CD14-positive monocyte (primary cell): ENCODE measurements at regions not wholly inside any gene's neighbourhood (a gene's known extent, or its start where the extent isn't known, plus 50 kb on each side); places are given as distances from the start of the nearest gene placed in this dataset.

Source experiments
- DNase-seq, 3 donors: peaks; one replicate each; pipeline ENCODE4 v3.0.0-alpha.2; 2011 to 2022
- H2AFZ ChIP-seq: 2 replicates; pipeline ENCODE4 v1.6.0; 2012; ENCODE audit warnings: mild to moderate bottlenecking, low read depth, low read length, inconsistent platforms; ENCODE audit not compliant: insufficient read depth, poor library complexity, severe bottlenecking
- H3K27ac ChIP-seq, 2 donors: 1 replicate in 1 of 2; 2 replicates in 1 of 2; pipeline ENCODE4 v1.5.1; 2012 to 2013; ENCODE audit warnings: low read length in 2 of 2, control low read depth in 1 of 2, inconsistent platforms in 1 of 2, low read depth in 1 of 2, mild to moderate bottlenecking in 1 of 2
- H3K27me3 ChIP-seq, 2 donors: one replicate each; pipeline versions ENCODE4 v1.6.0 to v1.6.1; 2011 to 2013; ENCODE audit warnings: low read length in 2 of 2; ENCODE audit not compliant: control insufficient read depth in 2 of 2, insufficient read depth in 2 of 2
- H3K36me3 ChIP-seq, 2 donors: replicated peaks in 1 of 2; 1 replicate in 1 of 2; 2 replicates in 1 of 2; pipeline versions ENCODE4 v1.5.1 to v1.6.1; 2012 to 2013; ENCODE audit warnings: low read length in 2 of 2, control low read depth in 1 of 2, inconsistent platforms in 1 of 2, mild to moderate bottlenecking in 1 of 2; ENCODE audit not compliant: insufficient read depth in 2 of 2, control insufficient read depth in 1 of 2
- H3K4me1 ChIP-seq, 2 donors: 1 replicate in 1 of 2; 2 replicates in 1 of 2; pipeline versions ENCODE4 v1.5.1 to v1.6.1; 2012 to 2013; ENCODE audit warnings: low read length in 2 of 2, control low read depth in 1 of 2, inconsistent platforms in 1 of 2, mild to moderate bottlenecking in 1 of 2, moderate library complexity in 1 of 2; ENCODE audit not compliant: insufficient read depth in 2 of 2, control insufficient read depth in 1 of 2
- H3K4me2 ChIP-seq: replicated peaks from 2 replicates; pipeline ENCODE3; 2012; ENCODE audit warnings: low read length, moderate library complexity, mild to moderate bottlenecking; ENCODE audit not compliant: poor library complexity, severe bottlenecking; ENCODE audit errors: extremely low read depth
- H3K4me3 ChIP-seq, 3 experiments: fragments of 200-600 bp in 1 of 3; sonication (generic) in 1 of 3; replicated peaks in 1 of 3; 1 replicate in 2 of 3; 2 replicates in 1 of 3; pipeline ENCODE4 v1.5.1; 2011 to 2013; ENCODE audit warnings: low read length in 3 of 3, mild to moderate bottlenecking in 3 of 3, control low read depth in 2 of 3, low read depth in 2 of 3, inconsistent platforms in 1 of 3, moderate library complexity in 1 of 3
- H3K79me2 ChIP-seq: 2 replicates; pipeline ENCODE4 v1.6.0; 2012; ENCODE audit warnings: mild to moderate bottlenecking, control low read depth, inconsistent platforms, low read length, moderate library complexity; ENCODE audit not compliant: insufficient read depth
- H3K9ac ChIP-seq: 2 replicates; pipeline ENCODE4 v1.6.0; 2017; ENCODE audit warnings: low read length, mild to moderate bottlenecking; ENCODE audit not compliant: insufficient read depth, poor library complexity, severe bottlenecking
- H3K9me3 ChIP-seq, 2 donors: replicated peaks in 1 of 2; 1 replicate in 1 of 2; 2 replicates in 1 of 2; pipeline versions ENCODE4 v1.5.1 to v1.6.1; 2012 to 2013; ENCODE audit warnings: low read length in 2 of 2, control low read depth in 1 of 2; ENCODE audit not compliant: control insufficient read depth in 1 of 2, insufficient read depth in 1 of 2
- H4K20me1 ChIP-seq: 2 replicates; pipeline ENCODE4 v1.6.0; 2012; ENCODE audit warnings: mild to moderate bottlenecking, low read length, control low read depth, moderate library complexity; ENCODE audit not compliant: insufficient read depth
- H3K27ac Mint-ChIP-seq, 7 donors: one replicate each; pipeline ENCODE4 v1.8.0; 2020; ENCODE audit warnings: mild to moderate bottlenecking in 7 of 7, mixed read lengths in 7 of 7, moderate library complexity in 6 of 7, inconsistent platforms in 2 of 7
- H3K27me3 Mint-ChIP-seq, 3 donors: one replicate each; pipeline ENCODE4 v1.8.0; 2021 to 2022; ENCODE audit warnings: low read depth in 3 of 3, mild to moderate bottlenecking in 3 of 3, mixed read lengths in 3 of 3, moderate library complexity in 3 of 3, inconsistent platforms in 1 of 3
- H3K36me3 Mint-ChIP-seq, 2 donors: one replicate each; pipeline ENCODE4 v1.8.0; 2020; ENCODE audit warnings: mixed read lengths in 2 of 2, inconsistent platforms in 1 of 2, mild to moderate bottlenecking in 1 of 2
- H3K4me1 Mint-ChIP-seq: one replicate; pipeline ENCODE4 v1.8.0; 2020; ENCODE audit warnings: mild to moderate bottlenecking, mixed read lengths
- H3K4me3 Mint-ChIP-seq, 2 donors: one replicate each; pipeline ENCODE4 v1.8.0; 2020; ENCODE audit warnings: mild to moderate bottlenecking in 2 of 2, mixed read lengths in 2 of 2, moderate library complexity in 1 of 2
- H3K9me3 Mint-ChIP-seq, 7 donors: one replicate each; pipeline ENCODE4 v1.8.0; 2020 to 2022; ENCODE audit warnings: mixed read lengths in 7 of 7, mild to moderate bottlenecking in 6 of 7, moderate library complexity in 6 of 7, inconsistent platforms in 2 of 7
- WGBS: methylation state at CpG from one replicate; pipeline ENCODE4 v1.1.5; 2013; ENCODE audit warnings: missing lambda C conversion rate; ENCODE audit not compliant: insufficient coverage; 5-methylcytosine and 5-hydroxymethylcytosine counted together
- intact Hi-C, 2 donors: fragments of 100-400 bp; cut with micrococcal nuclease; formaldehyde crosslinking; loops; one replicate each; pipeline versions ENCODE4 v1.15.0 to v1.15.1; 2023
- TF ChIP-seq, protein P1 (sequence below): fragments of 200-600 bp; IDR thresholded peaks from one replicate; pipeline ENCODE4 v1.8.0; 2022; ENCODE audit warnings: antibody characterized with exemption, mild to moderate bottlenecking

DNA sequence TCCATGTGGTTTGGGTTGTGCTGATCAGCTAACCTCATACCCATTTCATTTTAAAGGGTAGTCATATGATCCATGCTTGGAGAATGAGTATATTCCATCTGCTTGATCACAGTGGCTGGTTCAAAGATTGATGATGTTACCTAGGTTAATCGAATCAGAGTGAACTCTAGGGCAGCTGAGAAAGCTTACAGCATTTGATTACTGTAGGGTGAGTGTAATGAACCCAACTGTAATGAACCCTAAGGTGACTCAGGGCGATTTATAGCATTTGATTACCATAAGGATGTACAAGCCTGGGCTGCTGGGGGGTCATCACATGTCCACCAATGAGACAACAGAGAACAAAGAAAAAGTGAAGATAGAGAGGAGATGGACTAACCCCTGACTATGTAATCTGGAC lies 523.1 kb downstream of the ADRA2A start:
- Histone ChIP-seq H3K9me3 (no peaks in the 10 kb centered on the region), H3K4me1 (no peaks in the 10 kb centered on the region), H3K79me2 (no peaks in the 10 kb centered on the region), H3K4me3 (no peak overlapping the region), H3K27ac (no peak overlapping the region), H3K9ac (no peak overlapping the region), H3K4me2 (no peak overlapping the region), H2AFZ (no peak overlapping the region), H3K27me3 (no peaks in the 10 kb centered on the region), H4K20me1 (no peaks in the 10 kb centered on the region), H3K36me3 (no peaks in the 10 kb centered on the region)
- intact Hi-C loops = loop anchor here (10.0 kb wide), 1 partner anchor 985 kb away; no protein-coding TSS in a partner anchor
- TF ChIP-seq, protein P1, sequence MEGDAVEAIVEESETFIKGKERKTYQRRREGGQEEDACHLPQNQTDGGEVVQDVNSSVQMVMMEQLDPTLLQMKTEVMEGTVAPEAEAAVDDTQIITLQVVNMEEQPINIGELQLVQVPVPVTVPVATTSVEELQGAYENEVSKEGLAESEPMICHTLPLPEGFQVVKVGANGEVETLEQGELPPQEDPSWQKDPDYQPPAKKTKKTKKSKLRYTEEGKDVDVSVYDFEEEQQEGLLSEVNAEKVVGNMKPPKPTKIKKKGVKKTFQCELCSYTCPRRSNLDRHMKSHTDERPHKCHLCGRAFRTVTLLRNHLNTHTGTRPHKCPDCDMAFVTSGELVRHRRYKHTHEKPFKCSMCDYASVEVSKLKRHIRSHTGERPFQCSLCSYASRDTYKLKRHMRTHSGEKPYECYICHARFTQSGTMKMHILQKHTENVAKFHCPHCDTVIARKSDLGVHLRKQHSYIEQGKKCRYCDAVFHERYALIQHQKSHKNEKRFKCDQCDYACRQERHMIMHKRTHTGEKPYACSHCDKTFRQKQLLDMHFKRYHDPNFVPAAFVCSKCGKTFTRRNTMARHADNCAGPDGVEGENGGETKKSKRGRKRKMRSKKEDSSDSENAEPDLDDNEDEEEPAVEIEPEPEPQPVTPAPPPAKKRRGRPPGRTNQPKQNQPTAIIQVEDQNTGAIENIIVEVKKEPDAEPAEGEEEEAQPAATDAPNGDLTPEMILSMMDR = no peak
- no peaks in the 10 kb centered on the region for H3K9me3 Mint-ChIP-seq
- no peaks in the 10 kb centered on the region for H3K4me1 Mint-ChIP-seq
- H3K36me3 Mint-ChIP-seq = no peaks in the 10 kb centered on the region
- no peak overlapping the region for H3K27ac Mint-ChIP-seq
- 50% methylated on average over 2 of the region's 2 CpGs for WGBS
- H3K27me3 Mint-ChIP-seq = peaks cover 0 to 4% (median 2%) of the 10 kb centered on the region in 3 donors
- DNase-seq = no peak
- H3K4me3 Mint-ChIP-seq = no peak overlapping the region

DNA sequence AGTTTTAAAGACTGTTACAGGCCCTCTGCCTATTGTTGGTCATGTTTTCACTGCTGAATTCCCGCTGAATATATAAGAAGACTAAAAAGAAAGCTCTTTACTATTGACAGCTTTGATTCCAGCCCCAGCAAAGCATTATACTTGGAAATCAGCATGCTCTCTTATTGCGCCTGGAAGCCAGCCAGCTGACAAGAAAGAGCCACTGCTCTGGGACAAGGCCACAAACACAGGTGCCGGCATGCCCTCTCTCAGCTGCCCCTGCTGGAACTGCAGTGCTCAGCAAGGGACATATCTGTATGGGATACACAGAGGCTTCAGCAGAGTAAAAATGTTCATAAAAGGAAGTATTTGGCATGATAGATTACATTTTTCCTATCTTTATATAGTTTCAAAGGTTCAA lies 523.9 kb downstream of the ADRA2A start:
- no peak overlapping the region for H3K27ac ChIP-seq
- H2AFZ ChIP-seq = no peak overlapping the region
- no peak overlapping the region for H3K4me2 ChIP-seq
- no peak overlapping the region for H3K4me3 Mint-ChIP-seq
- H4K20me1 ChIP-seq = no peaks in the 10 kb centered on the region
- no peak overlapping the region for H3K27ac Mint-ChIP-seq
- H3K4me1 ChIP-seq = no peaks in the 10 kb centered on the region
- H3K79me2 ChIP-seq = no peaks in the 10 kb centered on the region
- H3K4me3 ChIP-seq = no peak overlapping the region
- H3K27me3 Mint-ChIP-seq = peaks cover 0 to 4% (median 2%) of the 10 kb centered on the region in 3 donors
- no peak overlapping the region for H3K9ac ChIP-seq
- H3K27me3 ChIP-seq = no peaks in the 10 kb centered on the region
- TF ChIP-seq, protein P1 = no peak
- 90% methylated on average over 3 of the region's 3 CpGs for WGBS
- H3K9me3 Mint-ChIP-seq = no peaks in the 10 kb centered on the region
- no peaks in the 10 kb centered on the region for H3K36me3 ChIP-seq
- no peaks in the 10 kb centered on the region for H3K36me3 Mint-ChIP-seq
- intact Hi-C loops = no loop called here
- H3K4me1 Mint-ChIP-seq = no peaks in the 10 kb centered on the region
- no peak for DNase-seq
- no peaks in the 10 kb centered on the region for H3K9me3 ChIP-seq
